RWPE2 (cell line): ENCODE measurements at regions not wholly inside any gene's neighbourhood (a gene's known extent, or its start where the extent isn't known, plus 50 kb on each side); places are given as distances from the start of the nearest gene placed in this dataset.

Source experiments
- ATAC-seq: fragments of 200-7000 bp; cut with Tn5 transposase; 3 replicates; pipeline ENCODE4 v1.9.1; 2021; ENCODE audit warnings: low read depth
- DNase-seq: peaks from one replicate; pipeline ENCODE4 v3.0.0-alpha.2; 2020; ENCODE audit warnings: low spot score
- H3K27ac ChIP-seq: fragments of 450-650 bp; 2 replicates; pipeline ENCODE4 v1.5.1; 2017; ENCODE audit warnings: mild to moderate bottlenecking; ENCODE audit not compliant: poor library complexity, severe bottlenecking
- H3K27me3 ChIP-seq: fragments of 250-450 bp; sonication (Bioruptor Pico); 2 replicates; pipeline ENCODE4 v1.5.1; 2021; ENCODE audit warnings: mild to moderate bottlenecking, moderate library complexity; ENCODE audit not compliant: insufficient read depth, poor library complexity, severe bottlenecking
- H3K36me3 ChIP-seq: fragments of 250-450 bp; sonication (Bioruptor Pico); 2 replicates; pipeline ENCODE4 v1.5.1; 2020; ENCODE audit warnings: low read depth, mild to moderate bottlenecking, moderate library complexity
- H3K4me1 ChIP-seq: fragments of 250-450 bp; sonication (Bioruptor Pico); 2 replicates; pipeline ENCODE4 v1.5.1; 2021; ENCODE audit warnings: mild to moderate bottlenecking, moderate library complexity; ENCODE audit not compliant: insufficient read depth, poor library complexity, severe bottlenecking
- H3K4me3 ChIP-seq: fragments of 250-450 bp; sonication (Bioruptor Pico); 2 replicates; pipeline ENCODE4 v1.5.1; 2021; ENCODE audit warnings: mild to moderate bottlenecking, moderate library complexity; ENCODE audit not compliant: severe bottlenecking
- H3K9me3 ChIP-seq: fragments of 250-450 bp; sonication (Bioruptor Pico); 2 replicates; pipeline ENCODE4 v1.5.1; 2021; ENCODE audit warnings: mild to moderate bottlenecking, moderate library complexity; ENCODE audit not compliant: severe bottlenecking
- TF ChIP-seq, protein P1 (sequence below): fragments of 450-650 bp; IDR thresholded peaks from one replicate; pipeline ENCODE4 v1.5.1; 2017; ENCODE audit warnings: mild to moderate bottlenecking, moderate library complexity; ENCODE audit not compliant: poor library complexity, severe bottlenecking

DNA sequence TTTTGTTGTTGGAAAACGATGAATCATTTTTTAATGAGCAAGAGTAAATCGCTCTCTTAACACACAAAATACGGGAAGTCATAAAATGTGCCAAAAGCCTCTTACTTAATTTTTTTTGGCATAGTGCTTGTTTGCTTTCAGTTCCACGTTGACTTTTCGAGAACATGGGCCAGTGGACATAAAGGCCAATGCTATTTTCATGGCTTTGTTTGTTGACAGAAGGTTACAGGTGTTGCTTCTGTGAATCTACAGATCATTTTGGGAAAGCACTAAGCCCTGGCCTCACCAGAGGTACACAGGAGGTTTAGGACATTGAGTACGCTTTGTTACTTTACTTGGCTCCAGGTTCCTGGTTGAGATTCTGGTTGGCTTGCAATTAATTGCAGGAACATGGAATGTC is 199.4 kb upstream of the HMCN1 start:
- ATAC-seq (no peak), DNase-seq (no peak)
- no peak overlapping the region for H3K4me3 ChIP-seq
- H3K36me3 ChIP-seq: no peaks in the 10 kb centered on the region
- H3K9me3 ChIP-seq: no peaks in the 10 kb centered on the region
- H3K4me1 ChIP-seq: no peaks in the 10 kb centered on the region
- no peaks in the 10 kb centered on the region for H3K27me3 ChIP-seq
- TF ChIP-seq, protein P1, sequence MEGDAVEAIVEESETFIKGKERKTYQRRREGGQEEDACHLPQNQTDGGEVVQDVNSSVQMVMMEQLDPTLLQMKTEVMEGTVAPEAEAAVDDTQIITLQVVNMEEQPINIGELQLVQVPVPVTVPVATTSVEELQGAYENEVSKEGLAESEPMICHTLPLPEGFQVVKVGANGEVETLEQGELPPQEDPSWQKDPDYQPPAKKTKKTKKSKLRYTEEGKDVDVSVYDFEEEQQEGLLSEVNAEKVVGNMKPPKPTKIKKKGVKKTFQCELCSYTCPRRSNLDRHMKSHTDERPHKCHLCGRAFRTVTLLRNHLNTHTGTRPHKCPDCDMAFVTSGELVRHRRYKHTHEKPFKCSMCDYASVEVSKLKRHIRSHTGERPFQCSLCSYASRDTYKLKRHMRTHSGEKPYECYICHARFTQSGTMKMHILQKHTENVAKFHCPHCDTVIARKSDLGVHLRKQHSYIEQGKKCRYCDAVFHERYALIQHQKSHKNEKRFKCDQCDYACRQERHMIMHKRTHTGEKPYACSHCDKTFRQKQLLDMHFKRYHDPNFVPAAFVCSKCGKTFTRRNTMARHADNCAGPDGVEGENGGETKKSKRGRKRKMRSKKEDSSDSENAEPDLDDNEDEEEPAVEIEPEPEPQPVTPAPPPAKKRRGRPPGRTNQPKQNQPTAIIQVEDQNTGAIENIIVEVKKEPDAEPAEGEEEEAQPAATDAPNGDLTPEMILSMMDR: no peak
- no peak overlapping the region for H3K27ac ChIP-seq

DNA sequence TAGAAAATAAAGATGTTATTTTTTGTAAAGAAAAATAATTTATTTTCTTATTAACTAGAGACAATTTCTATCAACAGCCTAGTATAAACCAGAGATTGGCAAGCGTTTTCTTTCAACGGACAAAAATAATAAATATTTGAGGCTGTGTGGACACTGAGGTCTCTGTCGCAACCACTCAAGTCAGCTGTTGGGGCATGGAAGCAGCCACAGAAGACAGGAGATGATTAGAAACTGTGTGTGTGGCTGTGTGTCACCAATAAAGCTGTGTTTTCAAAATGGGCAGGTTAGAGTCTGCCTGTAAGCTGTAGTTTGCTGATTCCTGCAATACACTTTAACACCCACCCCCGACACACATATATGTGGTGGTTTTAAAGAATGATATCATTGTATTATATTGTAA is 200.6 kb upstream of the HMCN1 start:
- Histone ChIP-seq H3K36me3 (no peaks in the 10 kb centered on the region), H3K9me3 (no peaks in the 10 kb centered on the region), H3K27ac (no peak overlapping the region), H3K4me1 (no peaks in the 10 kb centered on the region), H3K27me3 (no peaks in the 10 kb centered on the region), H3K4me3 (no peak overlapping the region)
- no peak for ATAC-seq
- no peak for DNase-seq
- TF ChIP-seq, protein P1: no peak

DNA sequence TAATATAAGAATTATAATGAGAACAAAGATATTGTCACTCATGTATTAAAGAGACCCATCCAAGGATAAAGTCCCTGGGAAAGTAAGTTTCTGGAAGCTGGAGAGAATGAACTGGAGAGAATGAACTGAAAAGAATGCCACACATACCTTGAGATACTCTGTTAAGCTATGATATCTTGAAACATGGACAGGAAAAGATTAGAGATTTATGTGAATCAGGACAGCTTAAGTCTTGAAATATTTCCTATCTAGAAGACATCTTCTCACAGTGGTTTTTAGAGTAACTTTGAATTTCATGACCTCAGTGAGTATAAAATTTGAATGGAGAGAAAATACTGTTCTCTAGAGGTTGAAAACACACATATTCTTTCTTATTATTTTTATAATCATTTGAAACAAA is 201.3 kb upstream of the HMCN1 start:
- DNase-seq (no peak), ATAC-seq (no peak)
- H3K4me1 ChIP-seq: no peaks in the 10 kb centered on the region
- H3K27ac ChIP-seq: no peak overlapping the region
- H3K36me3 ChIP-seq: no peaks in the 10 kb centered on the region
- TF ChIP-seq, protein P1: no peak
- H3K9me3 ChIP-seq: no peaks in the 10 kb centered on the region
- no peaks in the 10 kb centered on the region for H3K27me3 ChIP-seq
- no peak overlapping the region for H3K4me3 ChIP-seq

DNA sequence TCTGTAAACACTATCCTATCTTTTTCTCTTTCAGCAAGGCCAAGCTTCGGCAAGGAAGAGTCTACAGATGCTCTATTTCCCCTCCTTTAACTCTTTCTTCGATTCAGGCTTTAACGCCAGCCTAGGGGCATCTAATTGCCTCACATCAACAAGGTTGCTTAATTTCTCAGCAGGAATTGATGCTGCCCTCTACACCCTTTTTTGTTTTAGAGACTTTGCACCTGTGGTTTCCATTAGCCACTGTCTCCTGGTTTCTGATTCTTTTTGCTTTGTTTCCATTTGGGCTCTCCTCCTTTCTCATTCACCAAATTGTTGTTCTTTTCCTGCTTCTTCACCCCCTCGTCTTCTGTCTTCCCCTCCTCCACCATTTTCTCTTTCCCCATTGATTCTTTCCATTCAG is 202.4 kb upstream of the HMCN1 start:
- TF ChIP-seq, protein P1: no peak
- H3K4me3 ChIP-seq: no peak overlapping the region
- no peaks in the 10 kb centered on the region for H3K27me3 ChIP-seq
- no peak overlapping the region for H3K27ac ChIP-seq
- ATAC-seq (no peak), DNase-seq (no peak)
- H3K4me1 ChIP-seq: no peaks in the 10 kb centered on the region
- H3K36me3 ChIP-seq: no peaks in the 10 kb centered on the region
- no peaks in the 10 kb centered on the region for H3K9me3 ChIP-seq

DNA sequence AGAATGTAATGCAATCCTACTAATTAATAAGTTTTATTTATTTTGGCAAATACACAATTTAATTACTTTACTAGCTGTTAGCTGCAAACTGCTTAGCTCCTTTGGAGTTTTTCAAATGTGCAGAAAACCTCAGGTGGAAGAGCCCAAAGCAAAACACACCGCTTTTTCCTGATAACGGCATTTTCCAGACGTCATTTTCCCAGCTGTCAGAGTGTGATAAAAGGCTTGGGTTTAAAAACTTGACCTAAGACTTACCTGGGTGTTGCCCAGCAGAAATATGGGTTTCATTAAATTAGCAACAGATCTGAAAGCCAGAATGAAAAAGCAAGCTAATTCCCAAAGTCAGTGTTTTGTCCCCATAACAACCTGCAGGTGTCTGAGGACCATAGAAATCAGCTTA is 204.0 kb upstream of the HMCN1 start:
- TF ChIP-seq, protein P1: no peak
- no peaks in the 10 kb centered on the region for H3K27me3 ChIP-seq
- no peak for ATAC-seq
- H3K27ac ChIP-seq: no peak overlapping the region
- no peaks in the 10 kb centered on the region for H3K9me3 ChIP-seq
- H3K36me3 ChIP-seq: no peaks in the 10 kb centered on the region
- H3K4me1 ChIP-seq: no peaks in the 10 kb centered on the region
- no peak for DNase-seq
- no peak overlapping the region for H3K4me3 ChIP-seq
